MM.1S (cell line): ENCODE measurements at regions not wholly inside any gene's neighbourhood (a gene's known extent, or its start where the extent isn't known, plus 50 kb on each side); places are given as distances from the start of the nearest gene placed in this dataset.

Experiments
- DNase-seq: peaks from one replicate; pipeline ENCODE4 v3.0.0-alpha.2; 2015
- H2AFZ ChIP-seq: fragments of 300-600 bp; sonication (generic); 2 replicates; pipeline ENCODE4 v1.6.0; 2016; ENCODE audit warnings: antibody characterized with exemption, low read length
- H3F3A ChIP-seq: fragments of 300-600 bp; sonication (generic); 2 replicates; pipeline ENCODE4 v1.6.1; 2016; ENCODE audit warnings: mild to moderate bottlenecking, antibody characterized with exemption, low read length, moderate library complexity, mixed read lengths; ENCODE audit not compliant: insufficient read depth
- H3K27ac ChIP-seq: fragments of 300-600 bp; sonication (generic); 2 replicates; pipeline ENCODE4 v1.5.1; 2016; ENCODE audit warnings: mild to moderate bottlenecking, low read length
- H3K27me3 ChIP-seq: fragments of 300-600 bp; sonication (generic); replicated peaks from 2 replicates; pipeline ENCODE4 v1.6.0; 2016; ENCODE audit warnings: low read length; ENCODE audit not compliant: insufficient read depth
- H3K36me3 ChIP-seq: fragments of 300-600 bp; sonication (generic); replicated peaks from 2 replicates; pipeline ENCODE4 v1.6.1; 2016; ENCODE audit warnings: mild to moderate bottlenecking, low read length, mixed read lengths; ENCODE audit not compliant: insufficient read depth
- H3K4me1 ChIP-seq: fragments of 300-600 bp; sonication (generic); 2 replicates; pipeline ENCODE4 v1.6.1; 2016; ENCODE audit warnings: low read length, mixed read lengths
- H3K4me2 ChIP-seq: fragments of 300-600 bp; sonication (generic); 2 replicates; pipeline ENCODE4 v1.6.0; 2016; ENCODE audit warnings: low read depth, low read length
- H3K4me3 ChIP-seq: fragments of 300-600 bp; sonication (generic); 2 replicates; pipeline ENCODE4 v1.5.1; 2016; ENCODE audit warnings: low read length, mixed read lengths
- H3K79me2 ChIP-seq: fragments of 300-600 bp; sonication (generic); 2 replicates; pipeline ENCODE4 v1.6.1; 2016; ENCODE audit warnings: mixed run types, low read length, mixed read lengths
- H3K9ac ChIP-seq: fragments of 300-600 bp; sonication (generic); 2 replicates; pipeline ENCODE4 v1.6.1; 2016; ENCODE audit warnings: low read length, mixed read lengths
- H3K9me2 ChIP-seq: fragments of 300-600 bp; sonication (generic); replicated peaks from 2 replicates; pipeline ENCODE4 v1.6.1; 2016; ENCODE audit warnings: mild to moderate bottlenecking, low read length, mixed read lengths; ENCODE audit not compliant: insufficient read depth
- H3K9me3 ChIP-seq: fragments of 300-600 bp; sonication (generic); replicated peaks from 2 replicates; pipeline ENCODE4 v1.6.1; 2016; ENCODE audit warnings: mild to moderate bottlenecking, low read length, mixed read lengths; ENCODE audit not compliant: insufficient read depth
- H4K20me1 ChIP-seq: fragments of 300-600 bp; sonication (generic); 2 replicates; pipeline ENCODE4 v1.6.1; 2016; ENCODE audit warnings: mild to moderate bottlenecking, low read length, moderate library complexity, mixed read lengths; ENCODE audit not compliant: insufficient read depth
- EZH2 ChIP-seq: fragments of 300-600 bp; sonication (generic); optimal IDR thresholded peaks from 2 replicates; pipeline ENCODE3; 2017; ENCODE audit warnings: low read depth, mild to moderate bottlenecking, antibody characterized with exemption, low read length, mixed read lengths
- EZH2phosphoT487 ChIP-seq: fragments of 300-600 bp; sonication (generic); IDR thresholded peaks from 2 replicates; pipeline ENCODE4 v1.6.1; 2018; ENCODE audit warnings: antibody characterized with exemption, low read length
- TF ChIP-seq, protein P1 (sequence below): fragments of 300-600 bp; sonication (generic); IDR thresholded peaks from 2 replicates; pipeline ENCODE4 v1.5.1; 2016; ENCODE audit warnings: antibody characterized with exemption, low read length, mixed read lengths

DNA sequence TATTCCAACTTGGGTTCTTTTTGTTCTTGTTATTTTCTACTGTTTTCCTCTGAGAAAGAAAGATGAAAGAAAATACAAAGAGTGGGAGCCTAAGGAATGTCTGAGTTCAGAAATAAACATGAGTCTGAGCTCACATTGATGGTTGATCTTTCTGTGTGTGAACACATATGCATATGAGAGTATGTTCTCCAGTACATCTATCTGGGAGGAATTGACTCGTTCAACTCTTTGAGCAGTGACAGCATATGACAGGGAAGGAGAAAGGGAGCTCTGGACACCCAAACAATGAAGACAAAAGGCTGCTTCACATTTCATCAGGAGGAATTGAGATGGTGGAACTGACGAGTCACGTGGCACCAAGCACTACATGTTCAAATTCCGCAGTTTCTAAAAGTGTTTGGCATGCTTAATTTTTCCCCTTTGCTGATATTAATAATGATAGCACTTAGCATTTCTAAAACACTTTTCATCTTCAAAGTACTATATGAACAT lies 229.8 kb upstream of the ACVR2A start:
- H3K9me3 ChIP-seq = no peaks in the 10 kb centered on the region
- no peak overlapping the region for H3K9ac ChIP-seq
- no peak overlapping the region for H2AFZ ChIP-seq
- no peaks in the 10 kb centered on the region for H3K9me2 ChIP-seq
- no peak for TF ChIP-seq EZH2phosphoT487
- TF ChIP-seq, protein P1, sequence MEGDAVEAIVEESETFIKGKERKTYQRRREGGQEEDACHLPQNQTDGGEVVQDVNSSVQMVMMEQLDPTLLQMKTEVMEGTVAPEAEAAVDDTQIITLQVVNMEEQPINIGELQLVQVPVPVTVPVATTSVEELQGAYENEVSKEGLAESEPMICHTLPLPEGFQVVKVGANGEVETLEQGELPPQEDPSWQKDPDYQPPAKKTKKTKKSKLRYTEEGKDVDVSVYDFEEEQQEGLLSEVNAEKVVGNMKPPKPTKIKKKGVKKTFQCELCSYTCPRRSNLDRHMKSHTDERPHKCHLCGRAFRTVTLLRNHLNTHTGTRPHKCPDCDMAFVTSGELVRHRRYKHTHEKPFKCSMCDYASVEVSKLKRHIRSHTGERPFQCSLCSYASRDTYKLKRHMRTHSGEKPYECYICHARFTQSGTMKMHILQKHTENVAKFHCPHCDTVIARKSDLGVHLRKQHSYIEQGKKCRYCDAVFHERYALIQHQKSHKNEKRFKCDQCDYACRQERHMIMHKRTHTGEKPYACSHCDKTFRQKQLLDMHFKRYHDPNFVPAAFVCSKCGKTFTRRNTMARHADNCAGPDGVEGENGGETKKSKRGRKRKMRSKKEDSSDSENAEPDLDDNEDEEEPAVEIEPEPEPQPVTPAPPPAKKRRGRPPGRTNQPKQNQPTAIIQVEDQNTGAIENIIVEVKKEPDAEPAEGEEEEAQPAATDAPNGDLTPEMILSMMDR = no peak
- H3F3A ChIP-seq = no peaks in the 10 kb centered on the region
- H3K36me3 ChIP-seq = no peaks in the 10 kb centered on the region
- no peaks in the 10 kb centered on the region for H3K27me3 ChIP-seq
- no peak overlapping the region for H3K4me3 ChIP-seq
- DNase-seq = no peak
- H4K20me1 ChIP-seq = no peaks in the 10 kb centered on the region
- H3K4me2 ChIP-seq = no peak overlapping the region
- no peak overlapping the region for H3K27ac ChIP-seq
- no peaks in the 10 kb centered on the region for H3K79me2 ChIP-seq
- no peaks in the 10 kb centered on the region for H3K4me1 ChIP-seq

DNA sequence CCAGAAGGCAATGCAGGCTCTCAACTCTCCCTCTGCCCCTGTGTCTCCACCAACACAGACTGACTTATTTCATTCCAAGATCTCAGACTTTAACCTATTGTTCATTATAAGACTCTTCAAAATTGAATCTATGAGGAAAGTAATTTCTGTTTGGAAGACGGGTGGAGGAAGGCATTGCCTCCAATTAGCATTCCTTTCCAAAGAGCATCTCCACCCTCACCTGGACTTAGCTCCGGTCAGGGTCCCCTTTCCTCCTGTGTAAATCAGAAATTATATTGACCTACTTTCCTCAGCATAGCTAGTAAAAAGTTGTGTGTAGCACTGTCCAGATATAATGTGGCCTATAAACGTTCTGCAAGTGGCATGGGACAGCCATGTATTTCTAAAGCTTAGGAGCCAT lies 230.4 kb upstream of the ACVR2A start:
- Histone ChIP-seq H3F3A (no peaks in the 10 kb centered on the region), H3K4me1 (no peaks in the 10 kb centered on the region), H3K79me2 (no peaks in the 10 kb centered on the region), H3K36me3 (no peaks in the 10 kb centered on the region), H3K27me3 (no peaks in the 10 kb centered on the region), H3K4me2 (no peak overlapping the region), H3K9me2 (no peaks in the 10 kb centered on the region), H4K20me1 (no peaks in the 10 kb centered on the region), H2AFZ (no peak overlapping the region), H3K4me3 (no peak overlapping the region), H3K9me3 (no peaks in the 10 kb centered on the region), H3K27ac (no peak overlapping the region), H3K9ac (no peak overlapping the region)
- TF ChIP-seq, protein P1 = no peak
- TF ChIP-seq EZH2phosphoT487 (no peak), EZH2 (no peak)
- DNase-seq = no peak

DNA sequence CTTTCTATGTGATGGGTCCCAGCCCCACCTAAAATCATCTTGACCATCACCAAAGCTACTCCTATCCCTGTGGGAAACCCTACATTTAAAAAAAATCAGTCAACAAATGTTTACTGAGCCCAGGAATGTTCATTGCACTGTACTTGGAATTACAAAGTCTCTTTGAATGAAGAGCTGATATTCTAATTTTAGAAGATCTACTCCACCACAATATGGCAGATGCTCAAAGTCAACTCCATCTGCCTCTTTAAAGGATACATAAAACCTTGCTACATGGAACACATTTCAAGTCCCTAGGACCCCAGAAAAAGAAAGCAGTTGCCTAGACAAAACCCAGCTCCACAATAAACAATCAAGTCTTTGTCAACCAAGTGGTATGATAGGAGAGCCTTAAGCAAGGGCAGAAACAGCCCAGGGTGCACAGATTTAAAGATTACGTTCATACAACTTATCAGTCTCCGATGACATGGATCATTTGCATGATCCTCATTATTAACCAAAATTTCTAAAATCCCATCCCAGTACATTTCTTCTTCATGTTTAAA lies 234.3 kb upstream of the ACVR2A start:
- no peak for DNase-seq
- Histone ChIP-seq H3K9me3 (no peaks in the 10 kb centered on the region), H3K4me3 (no peak overlapping the region), H2AFZ (no peak overlapping the region), H3K27me3 (no peaks in the 10 kb centered on the region), H3K36me3 (no peaks in the 10 kb centered on the region), H3K27ac (no peak overlapping the region), H3K4me1 (no peaks in the 10 kb centered on the region), H3K4me2 (no peak overlapping the region), H3K79me2 (no peaks in the 10 kb centered on the region), H3K9me2 (no peaks in the 10 kb centered on the region), H3K9ac (no peak overlapping the region), H4K20me1 (no peaks in the 10 kb centered on the region), H3F3A (no peaks in the 10 kb centered on the region)
- TF ChIP-seq EZH2phosphoT487 (no peak), EZH2 (no peak)
- TF ChIP-seq, protein P1 = no peak
